IMR-90 (cell line): ENCODE measurements at regions not wholly inside any gene's neighbourhood (a gene's known extent, or its start where the extent isn't known, plus 50 kb on each side); places are given as distances from the start of the nearest gene placed in this dataset.

Source experiments
- ATAC-seq: fragments of 200-7000 bp; cut with Tn5 transposase; 2 replicates; pipeline ENCODE4 v1.9.1; 2020; ENCODE audit warnings: low read depth, mild to moderate bottlenecking, moderate library complexity
- BruUV-seq: library from RNA; stranded (reverse); fragments of 400-500 nt; replicated peaks from 2 replicates; lab custom pipeline; 2021; lab: Mats Ljungman, UMichigan
- CTCF ChIA-PET: fragments of 300-600 bp; formaldehyde crosslinking; extraction: SDS; loops from one replicate; lab custom pipeline; 2021; ENCODE audit warnings: antibody characterized with exemption; lab: Yijun Ruan, JAX
- POLR2A ChIA-PET: fragments of 300-600 bp; sonication (Branson Sonifier 250); formaldehyde crosslinking; loops from one replicate; lab custom pipeline; 2022; ENCODE audit warnings: antibody characterized with exemption; ENCODE audit not compliant: unreplicated experiment; lab: Charles Lee
- DNase-seq: peaks from one replicate; pipeline ENCODE4 v3.0.0; 2013
- H2AFZ ChIP-seq: replicated peaks from 2 replicates; pipeline ENCODE3; 2013; ENCODE audit warnings: low read length, mild to moderate bottlenecking; ENCODE audit not compliant: poor library complexity
- H2AK5ac ChIP-seq: 2 replicates; pipeline ENCODE4 v1.6.1; 2013; ENCODE audit warnings: low read depth, low read length, inconsistent platforms
- H2AK9ac ChIP-seq: replicated peaks from 2 replicates; pipeline ENCODE3; 2013; ENCODE audit warnings: mild to moderate bottlenecking, low read depth, low read length, moderate library complexity; ENCODE audit not compliant: poor library complexity
- H2BK120ac ChIP-seq: 2 replicates; pipeline ENCODE4 v1.6.1; 2013; ENCODE audit warnings: low read depth, low read length, inconsistent platforms
- H2BK15ac ChIP-seq: 3 replicates; pipeline ENCODE4 v1.6.1; 2013; ENCODE audit warnings: low read depth, low read length, inconsistent platforms
- H2BK20ac ChIP-seq: 2 replicates; pipeline ENCODE4 v1.6.1; 2013; ENCODE audit warnings: low read depth, mild to moderate bottlenecking, inconsistent platforms, low read length, moderate library complexity
- H2BK5ac ChIP-seq: 2 replicates; pipeline ENCODE4 v1.6.1; 2013; ENCODE audit warnings: mild to moderate bottlenecking, low read depth, low read length, inconsistent platforms; ENCODE audit not compliant: poor library complexity, severe bottlenecking
- H3K14ac ChIP-seq: replicated peaks from 2 replicates; pipeline ENCODE4 v1.6.1; 2013; ENCODE audit warnings: low read depth, low read length, inconsistent platforms
- H3K18ac ChIP-seq: 2 replicates; pipeline ENCODE4 v1.6.1; 2013; ENCODE audit warnings: low read depth, low read length, control low read depth
- H3K23ac ChIP-seq: 2 replicates; pipeline ENCODE4 v1.6.1; 2013; ENCODE audit warnings: low read depth, low read length, inconsistent platforms
- H3K27ac ChIP-seq: 2 replicates; pipeline ENCODE4 v1.5.1; 2013; ENCODE audit warnings: mild to moderate bottlenecking, control low read depth, low read length; ENCODE audit not compliant: insufficient read depth
- H3K27me3 ChIP-seq: 2 replicates; pipeline ENCODE4 v1.6.1; 2013; ENCODE audit warnings: low read length; ENCODE audit not compliant: control insufficient read depth, insufficient read depth
- H3K36me3 ChIP-seq: 2 replicates; pipeline ENCODE4 v1.6.1; 2013; ENCODE audit warnings: low read length, mixed read lengths; ENCODE audit not compliant: control insufficient read depth, insufficient read depth
- H3K4ac ChIP-seq: 2 replicates; pipeline ENCODE4 v1.6.1; 2013; ENCODE audit warnings: low read depth, low read length, inconsistent platforms
- H3K4me1 ChIP-seq: 2 replicates; pipeline ENCODE4 v1.6.1; 2013; ENCODE audit warnings: low read length, mixed read lengths; ENCODE audit not compliant: control insufficient read depth, insufficient read depth
- H3K4me2 ChIP-seq: 2 replicates; pipeline ENCODE4 v1.6.1; 2013; ENCODE audit warnings: low read depth, mild to moderate bottlenecking, control low read depth, low read length, moderate library complexity
- H3K4me3 ChIP-seq: 2 replicates; pipeline ENCODE4 v1.5.1; 2013; ENCODE audit warnings: low read depth, mild to moderate bottlenecking, control low read depth, low read length, moderate library complexity; ENCODE audit not compliant: insufficient read depth
- H3K56ac ChIP-seq: 2 replicates; pipeline ENCODE4 v1.6.1; 2013; ENCODE audit warnings: low read length, inconsistent platforms; ENCODE audit not compliant: insufficient read depth; ENCODE audit errors: extremely low read depth
- H3K79me1 ChIP-seq, 2 experiments: 2 replicates each; pipeline ENCODE4 v1.6.1; 2013; ENCODE audit warnings: low read length in 2 of 2, inconsistent platforms in 1 of 2, low read depth in 1 of 2
- H3K9ac ChIP-seq: 2 replicates; pipeline ENCODE4 v1.6.1; 2013; ENCODE audit warnings: low read depth, low read length, control low read depth
- H3K9me1 ChIP-seq: 2 replicates; pipeline ENCODE4 v1.6.1; 2013; ENCODE audit warnings: low read length, inconsistent platforms; ENCODE audit not compliant: insufficient read depth
- H3K9me3 ChIP-seq: 2 replicates; pipeline ENCODE4 v1.6.1; 2013; ENCODE audit warnings: low read length; ENCODE audit not compliant: control insufficient read depth, insufficient read depth
- H4K20me1 ChIP-seq: 2 replicates; pipeline ENCODE4 v1.6.1; 2013; ENCODE audit warnings: low read length, inconsistent platforms; ENCODE audit not compliant: insufficient read depth
- H4K5ac ChIP-seq: 2 replicates; pipeline ENCODE4 v1.6.1; 2013; ENCODE audit warnings: mild to moderate bottlenecking, low read depth, low read length, control low read depth
- H4K8ac ChIP-seq, 2 experiments: 2 replicates each; pipeline ENCODE4 v1.6.1; 2013; ENCODE audit warnings: low read depth in 2 of 2, low read length in 2 of 2, control low read depth in 1 of 2, inconsistent platforms in 1 of 2
- H4K91ac ChIP-seq: 2 replicates; pipeline ENCODE4 v1.6.1; 2013; ENCODE audit warnings: low read depth, low read length, inconsistent platforms; ENCODE audit not compliant: insufficient read depth
- MXI1 ChIP-seq: IDR thresholded peaks from 2 replicates; pipeline ENCODE4 v1.6.1; 2012; ENCODE audit warnings: low read depth, mild to moderate bottlenecking, low read length, moderate library complexity, borderline replicate concordance
- RAD21 ChIP-seq: IDR thresholded peaks from 2 replicates; pipeline ENCODE4 v1.6.1; 2012; ENCODE audit warnings: low read length, improper control_type of control experiment
- RCOR1 ChIP-seq: IDR thresholded peaks from 2 replicates; pipeline ENCODE4 v1.6.1; 2012; ENCODE audit warnings: mild to moderate bottlenecking, low read length, improper control_type of control experiment; ENCODE audit not compliant: insufficient replicate concordance
- SMC3 ChIP-seq: fragments of 150-350 bp; IDR thresholded peaks from 2 replicates; pipeline ENCODE4 v1.6.1; 2016; ENCODE audit warnings: low read depth, mild to moderate bottlenecking, antibody characterized with exemption, low read length, moderate library complexity
- USF2 ChIP-seq: fragments of 150-350 bp; IDR thresholded peaks from 2 replicates; pipeline ENCODE4 v1.6.1; 2017; ENCODE audit warnings: mild to moderate bottlenecking, antibody characterized with exemption, low read length, low read depth
- WGBS, 2 experiments: methylation state at CpG; one replicate each; pipeline versions ENCODE4 v1.1.5 to v1.1.7; 2013; ENCODE audit warnings: missing lambda C conversion rate in 2 of 2; ENCODE audit not compliant: insufficient read length in 1 of 2; ENCODE audit errors: extremely low coverage in 2 of 2; 5-methylcytosine and 5-hydroxymethylcytosine counted together
- dilution Hi-C: fragments of 300-500 bp; cut with HindIII; formaldehyde crosslinking; loops from one replicate; pipeline ENCODE4 v1.14.3; 2018; ENCODE audit warnings: low sequenced_read_pairs; ENCODE audit not compliant: unreplicated experiment
- in situ Hi-C: fragments of 300-500 bp; cut with MboI; formaldehyde crosslinking; loops from 3 replicates; pipeline ENCODE4 v1.14.3; 2019; ENCODE audit warnings: low sequenced_read_pairs, inconsistent platforms, mixed read lengths
- intact Hi-C: fragments of 100-400 bp; cut with micrococcal nuclease; formaldehyde crosslinking; loops from 2 replicates; pipeline ENCODE4 v1.10.0; 2022
- TF ChIP-seq, protein P1 (sequence below): conservative IDR thresholded peaks from 2 replicates; pipeline ENCODE4 v1.5.1; 2012; ENCODE audit warnings: mild to moderate bottlenecking, low read depth, low read length, improper control_type of control experiment

- Histone ChIP-seq H3K18ac (no peak overlapping the region), H2BK5ac (no peak overlapping the region), H3K4me1 (no peaks in the 10 kb centered on the region), H3K4ac (no peak overlapping the region), H3K4me2 (no peak overlapping the region), H2AK9ac (no peak overlapping the region), H3K23ac (no peak overlapping the region), H3K14ac (no peak overlapping the region), H2BK20ac (no peak overlapping the region), H3K9ac (no peak overlapping the region), H4K8ac (no peak overlapping the region), H3K4me3 (no peak overlapping the region), H2AFZ (no peak overlapping the region), H3K9me3 (no peaks in the 10 kb centered on the region), H3K27me3 (no peaks in the 10 kb centered on the region), H3K56ac (no peak overlapping the region), H2AK5ac (no peak overlapping the region), H3K79me1 (no peaks in the 10 kb centered on the region), H2BK15ac (no peak overlapping the region), H3K27ac (no peak overlapping the region), H2BK120ac (no peak overlapping the region), H4K20me1 (no peaks in the 10 kb centered on the region), H4K5ac (no peak overlapping the region), H3K36me3 (no peaks in the 10 kb centered on the region), H3K9me1 (0 out of 2 replicates have a peak, but pooled peaks cover 3% of the 10 kb centered on the region), H4K91ac (no peak overlapping the region)
- intact Hi-C loops = no loop called here
- CTCF ChIA-PET = no interaction called here
- WGBS, 2 experiments = 100% methylated on average over 4 of the region's 6 CpGs; no CpG with 5 or more reads in 1 of the 2 experiments
- BruUV-seq = no TSS peak
- POLR2A ChIA-PET = no interaction called here
- in situ Hi-C loops = no loop called here
- ATAC-seq (no peak), DNase-seq (no peak)
- TF ChIP-seq SMC3 (no peak), RAD21 (no peak), USF2 (no peak), MXI1 (no peak), RCOR1 (no peak)
- TF ChIP-seq, protein P1, sequence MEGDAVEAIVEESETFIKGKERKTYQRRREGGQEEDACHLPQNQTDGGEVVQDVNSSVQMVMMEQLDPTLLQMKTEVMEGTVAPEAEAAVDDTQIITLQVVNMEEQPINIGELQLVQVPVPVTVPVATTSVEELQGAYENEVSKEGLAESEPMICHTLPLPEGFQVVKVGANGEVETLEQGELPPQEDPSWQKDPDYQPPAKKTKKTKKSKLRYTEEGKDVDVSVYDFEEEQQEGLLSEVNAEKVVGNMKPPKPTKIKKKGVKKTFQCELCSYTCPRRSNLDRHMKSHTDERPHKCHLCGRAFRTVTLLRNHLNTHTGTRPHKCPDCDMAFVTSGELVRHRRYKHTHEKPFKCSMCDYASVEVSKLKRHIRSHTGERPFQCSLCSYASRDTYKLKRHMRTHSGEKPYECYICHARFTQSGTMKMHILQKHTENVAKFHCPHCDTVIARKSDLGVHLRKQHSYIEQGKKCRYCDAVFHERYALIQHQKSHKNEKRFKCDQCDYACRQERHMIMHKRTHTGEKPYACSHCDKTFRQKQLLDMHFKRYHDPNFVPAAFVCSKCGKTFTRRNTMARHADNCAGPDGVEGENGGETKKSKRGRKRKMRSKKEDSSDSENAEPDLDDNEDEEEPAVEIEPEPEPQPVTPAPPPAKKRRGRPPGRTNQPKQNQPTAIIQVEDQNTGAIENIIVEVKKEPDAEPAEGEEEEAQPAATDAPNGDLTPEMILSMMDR = no peak
- dilution Hi-C loops = no loop called here
Observed at GRCh38 chr2:234847639-234848038, 104.2 kb upstream of the SH3BP4 start.
